Parathyroid adenoma (tissue), 2 donors: ENCODE measurements at regions not wholly inside any gene's neighbourhood (a gene's known extent, or its start where the extent isn't known, plus 50 kb on each side); places are given as distances from the start of the nearest gene placed in this dataset.

ENCODE experiments used
- H2AFZ ChIP-seq: fragments of 300-600 bp; sonication (generic); one replicate; pipeline ENCODE4 v1.7.0; 2017; ENCODE audit warnings: antibody characterized with exemption, mild to moderate bottlenecking
- H3K27ac ChIP-seq: fragments of 300-600 bp; sonication (generic); one replicate; pipeline ENCODE4 v1.7.0; 2017
- H3K27me3 ChIP-seq: fragments of 300-600 bp; sonication (generic); one replicate; pipeline ENCODE4 v1.7.0; 2017; ENCODE audit warnings: low read length; ENCODE audit not compliant: control insufficient read depth, insufficient read depth
- H3K36me3 ChIP-seq: fragments of 300-600 bp; sonication (generic); one replicate; pipeline ENCODE4 v1.7.0; 2017; ENCODE audit warnings: low read length; ENCODE audit not compliant: control insufficient read depth, insufficient read depth
- H3K4me1 ChIP-seq: fragments of 300-600 bp; sonication (generic); one replicate; pipeline ENCODE4 v1.7.0; 2017; ENCODE audit warnings: control low read depth
- H3K4me2 ChIP-seq: fragments of 300-600 bp; sonication (generic); one replicate; pipeline ENCODE4 v1.7.0; 2017; ENCODE audit warnings: low read length
- H3K4me3 ChIP-seq: fragments of 300-600 bp; sonication (generic); one replicate; pipeline ENCODE4 v1.7.0; 2017; ENCODE audit warnings: low read depth, low read length
- H3K79me2 ChIP-seq: fragments of 300-600 bp; sonication (generic); one replicate; pipeline ENCODE4 v1.7.0; 2017; ENCODE audit warnings: control low read depth
- H3K9ac ChIP-seq: fragments of 300-600 bp; sonication (generic); one replicate; pipeline ENCODE4 v1.7.0; 2017; ENCODE audit warnings: mild to moderate bottlenecking
- H3K9me3 ChIP-seq: fragments of 300-600 bp; sonication (generic); one replicate; pipeline ENCODE4 v1.7.0; 2017; ENCODE audit warnings: low read length; ENCODE audit not compliant: control insufficient read depth
- TF ChIP-seq, protein P1 (sequence below): fragments of 300-600 bp; sonication (generic); IDR thresholded peaks from one replicate; pipeline ENCODE4 v1.7.0; 2017; ENCODE audit warnings: antibody characterized with exemption, mild to moderate bottlenecking
- donor health status: primary hyperparathyroidism.

DNA sequence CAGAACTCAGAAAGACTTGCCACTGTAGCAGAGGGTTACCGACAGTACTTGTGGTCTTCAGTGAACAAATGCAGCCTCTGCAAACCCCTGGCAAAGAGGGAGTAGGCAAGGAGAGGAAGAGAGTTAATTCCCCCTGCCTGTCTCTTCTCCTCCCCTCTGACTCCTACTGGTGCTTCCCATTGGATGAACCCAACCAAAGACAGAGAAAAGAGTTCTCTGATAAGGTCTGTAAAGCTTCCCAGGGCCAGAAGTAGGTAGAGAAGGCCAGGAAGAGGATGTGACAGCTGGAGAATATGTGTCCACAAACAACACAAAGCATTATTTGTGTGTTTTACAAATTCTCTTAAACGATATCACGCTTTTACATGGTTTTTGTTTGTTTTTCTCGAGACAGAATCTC, 66.6 kb upstream of the GPCPD1 start:
- Histone ChIP-seq H3K4me2 (no peak overlapping the region), H3K9ac (no peak overlapping the region), H3K4me1 (no peaks in the 10 kb centered on the region), H3K79me2 (no peaks in the 10 kb centered on the region), H3K27ac (no peak overlapping the region), H2AFZ (no peak overlapping the region), H3K4me3 (no peak overlapping the region), H3K27me3 (no peaks in the 10 kb centered on the region), H3K36me3 (no peaks in the 10 kb centered on the region), H3K9me3 (no peaks in the 10 kb centered on the region)
- TF ChIP-seq, protein P1, sequence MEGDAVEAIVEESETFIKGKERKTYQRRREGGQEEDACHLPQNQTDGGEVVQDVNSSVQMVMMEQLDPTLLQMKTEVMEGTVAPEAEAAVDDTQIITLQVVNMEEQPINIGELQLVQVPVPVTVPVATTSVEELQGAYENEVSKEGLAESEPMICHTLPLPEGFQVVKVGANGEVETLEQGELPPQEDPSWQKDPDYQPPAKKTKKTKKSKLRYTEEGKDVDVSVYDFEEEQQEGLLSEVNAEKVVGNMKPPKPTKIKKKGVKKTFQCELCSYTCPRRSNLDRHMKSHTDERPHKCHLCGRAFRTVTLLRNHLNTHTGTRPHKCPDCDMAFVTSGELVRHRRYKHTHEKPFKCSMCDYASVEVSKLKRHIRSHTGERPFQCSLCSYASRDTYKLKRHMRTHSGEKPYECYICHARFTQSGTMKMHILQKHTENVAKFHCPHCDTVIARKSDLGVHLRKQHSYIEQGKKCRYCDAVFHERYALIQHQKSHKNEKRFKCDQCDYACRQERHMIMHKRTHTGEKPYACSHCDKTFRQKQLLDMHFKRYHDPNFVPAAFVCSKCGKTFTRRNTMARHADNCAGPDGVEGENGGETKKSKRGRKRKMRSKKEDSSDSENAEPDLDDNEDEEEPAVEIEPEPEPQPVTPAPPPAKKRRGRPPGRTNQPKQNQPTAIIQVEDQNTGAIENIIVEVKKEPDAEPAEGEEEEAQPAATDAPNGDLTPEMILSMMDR = no peak

DNA sequence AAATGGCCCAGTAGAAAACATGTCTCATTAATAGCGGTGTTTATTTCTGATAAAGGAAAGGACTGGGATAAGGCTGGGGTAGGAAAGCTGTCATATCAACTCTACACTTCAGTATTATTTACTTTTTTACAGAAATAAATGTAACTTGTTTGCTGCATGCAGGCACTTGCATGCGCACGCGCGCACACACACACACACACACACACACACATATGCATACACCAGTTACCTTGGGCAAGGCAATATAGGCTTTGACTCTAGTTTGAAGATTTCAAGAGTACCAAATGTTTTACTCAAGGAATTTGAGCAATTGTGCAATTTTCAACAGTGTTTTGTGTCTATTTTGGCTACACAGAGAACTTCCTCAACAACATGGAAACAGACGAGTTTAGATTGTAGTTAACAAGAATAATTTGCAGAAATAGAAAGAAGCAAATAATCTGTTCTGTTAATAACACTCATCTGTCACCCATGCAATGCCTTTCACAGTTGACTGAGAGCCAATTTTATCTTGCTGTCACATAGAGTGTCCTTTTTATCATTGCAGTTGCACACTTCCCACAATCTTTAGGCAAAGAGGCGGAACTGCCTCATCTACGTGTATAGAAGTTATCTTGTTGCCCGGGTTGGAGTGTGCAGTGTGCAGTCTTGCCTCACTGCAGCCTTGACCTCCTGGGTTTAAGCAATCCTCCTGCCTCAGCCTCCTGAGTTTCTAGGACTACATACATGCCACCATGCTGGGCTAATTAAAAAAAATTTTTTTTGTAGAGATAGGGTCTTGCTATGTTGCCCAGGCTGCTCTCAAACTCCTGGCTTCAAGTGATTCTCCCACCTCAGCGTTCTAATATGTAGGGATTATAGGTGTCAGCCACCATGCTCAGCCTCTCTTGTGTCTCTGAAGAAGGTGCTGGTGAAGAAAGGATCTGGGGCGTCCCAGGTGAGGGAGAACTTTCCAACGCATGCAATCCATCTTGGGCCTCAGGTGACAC, 64.6 kb upstream of the GPCPD1 start:
- H3K9ac ChIP-seq = no peak overlapping the region
- no peaks in the 10 kb centered on the region for H3K36me3 ChIP-seq
- H3K9me3 ChIP-seq = no peaks in the 10 kb centered on the region
- H3K4me2 ChIP-seq = no peak overlapping the region
- H2AFZ ChIP-seq = no peak overlapping the region
- H3K4me1 ChIP-seq = no peaks in the 10 kb centered on the region
- H3K79me2 ChIP-seq = no peaks in the 10 kb centered on the region
- no peaks in the 10 kb centered on the region for H3K27me3 ChIP-seq
- TF ChIP-seq, protein P1 = no peak
- no peak overlapping the region for H3K4me3 ChIP-seq
- no peak overlapping the region for H3K27ac ChIP-seq

DNA sequence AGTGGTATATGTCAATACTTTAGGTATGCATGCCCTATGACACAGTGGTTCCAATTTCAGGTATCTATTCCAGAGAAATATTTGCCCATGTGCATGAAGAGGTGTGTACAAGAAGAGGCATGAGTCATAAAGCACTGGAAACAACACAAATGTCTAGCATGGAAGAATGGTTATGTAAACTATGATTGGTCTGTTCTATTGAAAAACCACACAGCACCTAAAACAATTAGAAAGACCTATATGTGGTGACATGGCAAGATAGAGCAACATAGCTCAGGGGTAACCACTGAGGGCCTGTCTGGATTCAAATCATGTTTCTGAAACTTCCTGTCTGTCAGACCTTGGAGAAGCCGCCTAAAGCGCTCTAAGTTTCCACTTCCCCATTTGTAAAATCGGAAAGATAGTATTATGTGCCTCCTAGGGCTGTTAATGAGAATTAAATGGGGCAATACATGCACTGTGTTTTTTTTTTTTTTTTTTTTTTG, 63.4 kb upstream of the GPCPD1 start:
- no peaks in the 10 kb centered on the region for H3K36me3 ChIP-seq
- H3K27ac ChIP-seq = no peak overlapping the region
- no peaks in the 10 kb centered on the region for H3K4me1 ChIP-seq
- TF ChIP-seq, protein P1 = no peak
- H2AFZ ChIP-seq = no peak overlapping the region
- no peak overlapping the region for H3K4me3 ChIP-seq
- no peaks in the 10 kb centered on the region for H3K9me3 ChIP-seq
- H3K79me2 ChIP-seq = no peaks in the 10 kb centered on the region
- no peaks in the 10 kb centered on the region for H3K27me3 ChIP-seq
- H3K4me2 ChIP-seq = no peak overlapping the region
- H3K9ac ChIP-seq = no peak overlapping the region

DNA sequence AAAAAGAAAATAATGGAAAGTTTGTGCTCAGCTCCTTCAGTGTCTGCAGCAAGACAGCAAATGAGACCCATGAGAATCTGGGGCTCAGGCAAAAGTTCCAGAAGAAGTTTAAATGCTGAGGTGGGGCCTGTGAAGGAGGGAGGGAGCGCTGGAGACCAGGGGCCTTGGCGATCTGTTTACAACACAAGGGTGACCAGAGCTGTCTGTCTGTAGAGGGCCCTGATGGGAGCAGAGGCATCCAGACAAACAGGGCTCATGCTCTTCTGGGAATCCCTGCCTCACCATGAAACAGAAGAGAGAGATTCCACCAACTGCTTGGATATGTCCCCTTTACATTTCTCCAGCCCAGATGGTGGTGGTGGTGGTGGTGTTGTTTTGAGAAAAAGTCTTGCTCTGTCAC, 60.1 kb upstream of the GPCPD1 start:
- Histone ChIP-seq H3K27me3 (no peaks in the 10 kb centered on the region), H3K36me3 (no peaks in the 10 kb centered on the region), H3K9me3 (no peaks in the 10 kb centered on the region), H3K27ac (no peak overlapping the region), H3K4me1 (no peaks in the 10 kb centered on the region), H3K79me2 (no peaks in the 10 kb centered on the region), H2AFZ (no peak overlapping the region), H3K4me3 (no peak overlapping the region), H3K9ac (no peak overlapping the region), H3K4me2 (no peak overlapping the region)
- TF ChIP-seq, protein P1 = no peak
